ENCODE measurements at regions not wholly inside any gene's neighbourhood (a gene's known extent, or its start where the extent isn't known, plus 50 kb on each side); places are given as distances from the start of the nearest gene placed in this dataset.

GRCh38 chr1:86636898-86637297 is 67.5 kb upstream of the SH3GLB1 start:
- no peak for TF ChIP-seq POLR2A (IDR thresholded peaks at IDR 0.05)
- TF ChIP-seq, protein P1, sequence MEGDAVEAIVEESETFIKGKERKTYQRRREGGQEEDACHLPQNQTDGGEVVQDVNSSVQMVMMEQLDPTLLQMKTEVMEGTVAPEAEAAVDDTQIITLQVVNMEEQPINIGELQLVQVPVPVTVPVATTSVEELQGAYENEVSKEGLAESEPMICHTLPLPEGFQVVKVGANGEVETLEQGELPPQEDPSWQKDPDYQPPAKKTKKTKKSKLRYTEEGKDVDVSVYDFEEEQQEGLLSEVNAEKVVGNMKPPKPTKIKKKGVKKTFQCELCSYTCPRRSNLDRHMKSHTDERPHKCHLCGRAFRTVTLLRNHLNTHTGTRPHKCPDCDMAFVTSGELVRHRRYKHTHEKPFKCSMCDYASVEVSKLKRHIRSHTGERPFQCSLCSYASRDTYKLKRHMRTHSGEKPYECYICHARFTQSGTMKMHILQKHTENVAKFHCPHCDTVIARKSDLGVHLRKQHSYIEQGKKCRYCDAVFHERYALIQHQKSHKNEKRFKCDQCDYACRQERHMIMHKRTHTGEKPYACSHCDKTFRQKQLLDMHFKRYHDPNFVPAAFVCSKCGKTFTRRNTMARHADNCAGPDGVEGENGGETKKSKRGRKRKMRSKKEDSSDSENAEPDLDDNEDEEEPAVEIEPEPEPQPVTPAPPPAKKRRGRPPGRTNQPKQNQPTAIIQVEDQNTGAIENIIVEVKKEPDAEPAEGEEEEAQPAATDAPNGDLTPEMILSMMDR (IDR thresholded peaks at IDR 0.05) = no peak

Data from heart left ventricle (tissue), 13 donors.